ENCODE measurements at regions not wholly inside any gene's neighbourhood (a gene's known extent, or its start where the extent isn't known, plus 50 kb on each side); places are given as distances from the start of the nearest gene placed in this dataset.

DNA sequence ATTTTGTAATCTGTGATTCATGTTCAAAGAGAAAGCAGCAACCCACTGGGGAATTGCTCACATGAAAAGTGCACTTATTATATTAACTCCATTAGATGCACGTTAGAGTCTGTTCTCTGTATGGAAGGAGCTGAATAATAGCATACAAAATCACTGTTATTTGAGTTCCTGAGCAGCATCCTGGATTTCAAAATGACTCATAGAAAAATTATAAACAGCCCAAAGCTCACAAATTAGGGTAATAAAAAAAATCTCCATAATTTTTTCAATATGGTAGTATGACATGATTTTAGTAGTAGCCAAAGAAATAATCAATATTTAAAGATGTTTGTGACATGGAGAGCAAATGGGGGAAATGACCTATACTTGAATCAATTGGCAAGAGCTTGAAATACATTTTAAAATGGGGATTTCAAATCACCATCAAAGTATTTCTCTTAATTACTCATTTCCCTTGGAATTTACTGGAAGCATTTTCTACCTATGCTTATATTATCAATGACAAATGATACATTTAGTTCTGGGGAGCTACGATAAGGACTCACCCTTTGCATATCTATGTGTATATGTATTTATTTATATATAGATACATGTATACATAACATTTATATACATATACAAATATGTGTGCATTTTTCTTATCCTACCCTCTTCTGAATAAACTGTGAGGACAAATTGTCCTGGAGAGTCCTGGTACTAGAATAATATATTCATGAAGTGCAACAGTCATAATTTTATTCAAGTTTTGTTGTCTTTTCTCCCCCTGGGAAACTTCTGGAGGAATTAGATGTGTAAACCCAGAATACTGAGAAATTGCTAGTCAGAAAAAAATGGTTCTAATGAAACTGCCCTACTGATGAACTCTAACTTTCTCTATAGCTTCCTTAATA is 116.3 kb downstream of the RPL22L1 start:
- Histone ChIP-seq H3K56ac (replicated peaks; ENCODE audit: insufficient read length, low read depth, low read length) (no peak overlapping the region), H3K18ac (ENCODE audit: extremely low read depth, low read length) (no peak overlapping the region), H4K91ac (replicated peaks; ENCODE audit: insufficient read length, low read length) (no peak overlapping the region), H2BK12ac (ENCODE audit: low read depth, low read length) (no peak overlapping the region), H3K79me2 (ENCODE audit: control insufficient read depth in 1 of 2, insufficient read depth in 2 of 2, low read length in 2 of 2) (no peaks in the 10 kb centered on the region), H2BK15ac (ENCODE audit: low read length) (no peak overlapping the region), H4K20me1 (replicated peaks in 1 of 2; ENCODE audit: control insufficient read depth in 1 of 2, insufficient read depth in 2 of 2, low read length in 2 of 2) (no peaks in the 10 kb centered on the region), H3K4me2 (ENCODE audit: insufficient read depth in 1 of 2, low read depth in 2 of 2, low read length in 2 of 2) (no peak overlapping the region), H3K4ac (replicated peaks; ENCODE audit: insufficient read length, low read depth, low read length) (no peak overlapping the region), H2BK120ac (replicated peaks; ENCODE audit: low read depth, low read length) (no peak overlapping the region), H4K8ac (ENCODE audit: extremely low read depth, insufficient read depth, low read length) (no peak overlapping the region), H2BK20ac (ENCODE audit: low read length) (no peak overlapping the region), H3K9me3 (ENCODE audit: insufficient read depth in 2 of 2, low read depth in 1 of 2, low read length in 1 of 2) (no peaks in the 10 kb centered on the region), H3K4me3 (ENCODE audit: extremely low read depth in 1 of 4, insufficient read depth in 2 of 4, low read depth in 3 of 4, low read length in 4 of 4) (no peak overlapping the region), H3K4me1 (replicated peaks in 1 of 4; ENCODE audit: control insufficient read depth in 3 of 4, insufficient read depth in 4 of 4, low read length in 3 of 4) (no peaks in the 10 kb centered on the region), H3K27me3 (replicated peaks in 1 of 4; ENCODE audit: control insufficient read depth in 3 of 4, extremely low read depth in 1 of 4, insufficient read depth in 3 of 4, low read length in 3 of 4) (no peaks in the 10 kb centered on the region), H4K5ac (ENCODE audit: insufficient read length, low read depth, low read length) (no peak overlapping the region), H3K23me2 (ENCODE audit: low read depth, low read length) (no peaks in the 10 kb centered on the region), H3K27ac (ENCODE audit: low read depth, low read length) (no peak overlapping the region), H3K9ac (replicated peaks in 1 of 4; ENCODE audit: extremely low read depth in 1 of 4, low read depth in 3 of 4, low read length in 3 of 4) (no peak overlapping the region), H3K14ac (ENCODE audit: insufficient read length) (no peak overlapping the region), H3K23ac (ENCODE audit: insufficient read length) (no peak overlapping the region), H2BK5ac (ENCODE audit: low read depth, low read length) (no peak overlapping the region), H2AFZ (ENCODE audit: low read length) (no peak overlapping the region), H3K79me1 (ENCODE audit: low read depth, low read length) (no peaks in the 10 kb centered on the region), H2AK5ac (ENCODE audit: low read depth, low read length) (no peak overlapping the region), H3K36me3 (ENCODE audit: control insufficient read depth in 2 of 4, insufficient read depth in 4 of 4, low read length in 3 of 4) (no peaks in the 10 kb centered on the region)
- TF ChIP-seq RXRA (IDR thresholded peaks at IDR 0.05; ENCODE audit: insufficient read depth, low read depth, low read length) (no peak), BACH1 (IDR thresholded peaks at IDR 0.05; ENCODE audit: low read length) (no peak), POLR2A (IDR thresholded peaks at IDR 0.05; ENCODE audit: control extremely low read depth in 1 of 2, low read depth in 2 of 2, low read length in 2 of 2) (no peak), EZH2 (IDR thresholded peaks at IDR 0.05; ENCODE audit: low read depth, low read length, severe bottlenecking) (no peak), TAF7 (optimal IDR thresholded peaks at IDR 0.05; ENCODE audit: borderline replicate concordance, low read depth, low read length) (no peak), YY1 (IDR thresholded peaks at IDR 0.05; ENCODE audit: low read depth, low read length) (no peak)
- CTCF ChIA-PET (ENCODE audit: partially characterized antibody), result interaction anchor here (1.5 kb wide), 1 partner anchor 56 kb away, joined by 4 read pairs; no protein-coding TSS in a partner anchor
- POLR2A ChIA-PET (ENCODE audit: partially characterized antibody), result interaction anchor here (0.6 kb wide), 1 partner anchor 176 kb away, joined by 3 read pairs; no protein-coding TSS in a partner anchor
- DNase-seq (ENCODE audit: low read depth in 1 of 2, low spot score in 2 of 2), result no peak
- FAIRE-seq, result no peak
- WGBS, 2 experiments (ENCODE audit: extremely low coverage in 1 of 2, insufficient coverage in 1 of 2, insufficient read length in 1 of 2, insufficient replicate concordance in 2 of 2, low coverage in 1 of 2, low lambda C conversion rate in 2 of 2, missing lambda C conversion rate in 1 of 2), result 88% methylated on average over 2 of the region's 2 CpGs; no CpG with 5 or more reads in 1 of the 2 experiments
